BJ (cell line): ENCODE measurements at regions not wholly inside any gene's neighbourhood (a gene's known extent, or its start where the extent isn't known, plus 50 kb on each side); places are given as distances from the start of the nearest gene placed in this dataset.

Source experiments
- CTCF ChIA-PET: fragments of 350-600 bp; formaldehyde crosslinking; extraction: SDS; loops from one replicate; lab custom pipeline; 2021; ENCODE audit warnings: antibody characterized with exemption, inconsistent platforms; lab: Yijun Ruan, JAX
- POLR2A ChIA-PET: fragments of 300-600 bp; sonication (Branson Sonifier 250); formaldehyde crosslinking; extraction: SDS; loops from one replicate; lab custom pipeline; 2021; ENCODE audit warnings: antibody characterized with exemption; lab: Charles Lee
- DNase-seq: peaks from one replicate; pipeline ENCODE4 v3.0.0-alpha.2; 2011; ENCODE audit warnings: low read depth
- H3K27me3 ChIP-seq: 2 replicates; pipeline ENCODE4 v1.6.0; 2011; ENCODE audit warnings: low read length; ENCODE audit not compliant: control insufficient read depth, insufficient read depth
- H3K36me3 ChIP-seq: 2 replicates; pipeline ENCODE4 v1.5.1; 2011; ENCODE audit warnings: low read length; ENCODE audit not compliant: control insufficient read depth, insufficient read depth
- H3K4me3 ChIP-seq: 2 replicates; pipeline ENCODE4 v1.5.1; 2011; ENCODE audit warnings: low read depth, mild to moderate bottlenecking, control low read depth, low read length
- TF ChIP-seq, protein P1 (sequence below): IDR thresholded peaks from 2 replicates; pipeline ENCODE4 v1.5.1; 2011; ENCODE audit warnings: low read depth, mild to moderate bottlenecking, control low read depth, inconsistent platforms, low read length, moderate library complexity; ENCODE audit not compliant: insufficient read depth

DNA sequence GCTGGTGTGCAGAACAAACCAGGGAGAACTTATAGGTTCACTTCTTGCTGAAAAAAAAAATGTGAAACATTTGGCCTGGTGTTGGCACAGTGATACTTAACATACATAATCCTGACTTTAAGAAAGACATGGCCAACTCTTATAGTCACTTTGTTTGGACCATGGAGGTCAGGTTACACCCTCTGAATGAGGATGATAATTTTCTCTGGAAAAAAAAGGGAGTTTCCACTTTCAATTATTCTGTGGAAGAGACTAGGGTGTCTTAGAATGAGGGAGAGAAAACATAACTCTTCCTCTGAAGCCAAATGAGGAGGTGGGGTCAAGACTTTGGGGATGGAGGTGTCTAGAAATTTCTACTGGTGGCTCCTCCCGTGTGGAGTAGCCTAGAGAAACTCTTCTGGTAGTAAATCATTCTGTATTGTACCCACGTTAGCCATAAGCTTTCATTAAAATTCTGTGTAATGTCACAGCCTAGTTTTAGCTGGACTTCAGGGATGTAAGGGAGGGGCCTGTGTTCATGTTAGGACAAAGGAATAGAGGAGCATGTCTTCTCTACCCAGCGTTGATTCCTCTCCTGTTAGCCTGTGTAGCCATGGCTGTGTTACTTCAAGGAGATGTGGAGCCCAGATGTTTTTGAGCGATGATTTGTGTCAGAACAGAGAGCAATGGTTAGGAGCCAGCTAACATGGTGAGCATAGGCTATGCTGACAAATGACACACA, 328.3 kb downstream of the GPAT3 start:
- no peak for DNase-seq
- CTCF ChIA-PET, result interaction anchor here (1.0 to 1.1 kb wide), 2 partner anchors 12 to 53 kb away, joined by 3 read pairs; no protein-coding TSS in a partner anchor
- TF ChIP-seq, protein P1, sequence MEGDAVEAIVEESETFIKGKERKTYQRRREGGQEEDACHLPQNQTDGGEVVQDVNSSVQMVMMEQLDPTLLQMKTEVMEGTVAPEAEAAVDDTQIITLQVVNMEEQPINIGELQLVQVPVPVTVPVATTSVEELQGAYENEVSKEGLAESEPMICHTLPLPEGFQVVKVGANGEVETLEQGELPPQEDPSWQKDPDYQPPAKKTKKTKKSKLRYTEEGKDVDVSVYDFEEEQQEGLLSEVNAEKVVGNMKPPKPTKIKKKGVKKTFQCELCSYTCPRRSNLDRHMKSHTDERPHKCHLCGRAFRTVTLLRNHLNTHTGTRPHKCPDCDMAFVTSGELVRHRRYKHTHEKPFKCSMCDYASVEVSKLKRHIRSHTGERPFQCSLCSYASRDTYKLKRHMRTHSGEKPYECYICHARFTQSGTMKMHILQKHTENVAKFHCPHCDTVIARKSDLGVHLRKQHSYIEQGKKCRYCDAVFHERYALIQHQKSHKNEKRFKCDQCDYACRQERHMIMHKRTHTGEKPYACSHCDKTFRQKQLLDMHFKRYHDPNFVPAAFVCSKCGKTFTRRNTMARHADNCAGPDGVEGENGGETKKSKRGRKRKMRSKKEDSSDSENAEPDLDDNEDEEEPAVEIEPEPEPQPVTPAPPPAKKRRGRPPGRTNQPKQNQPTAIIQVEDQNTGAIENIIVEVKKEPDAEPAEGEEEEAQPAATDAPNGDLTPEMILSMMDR, result no peak
- Histone ChIP-seq H3K36me3 (no peaks in the 10 kb centered on the region), H3K27me3 (no peaks in the 10 kb centered on the region), H3K4me3 (no peak overlapping the region)
- POLR2A ChIA-PET, result no interaction called here

DNA sequence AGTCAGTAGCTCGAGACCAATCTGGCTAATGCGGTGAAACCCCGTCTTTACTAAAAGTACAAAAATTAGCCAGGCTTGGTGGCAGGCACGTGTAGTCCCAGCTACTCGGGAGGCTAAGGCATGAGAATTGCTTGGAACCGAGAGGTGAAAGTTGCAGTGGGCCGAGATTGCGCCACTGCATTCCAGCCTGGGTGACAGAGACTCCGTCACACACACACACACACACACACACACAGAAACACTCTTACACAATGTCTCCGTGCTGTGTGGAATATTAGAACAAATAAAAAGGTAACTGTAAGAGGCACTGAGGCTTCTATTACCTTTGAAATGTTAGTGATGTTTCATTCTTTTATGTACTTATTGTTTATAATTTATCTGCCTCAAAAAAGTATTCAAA, 326.6 kb downstream of the GPAT3 start:
- CTCF ChIA-PET, result no interaction called here

DNA sequence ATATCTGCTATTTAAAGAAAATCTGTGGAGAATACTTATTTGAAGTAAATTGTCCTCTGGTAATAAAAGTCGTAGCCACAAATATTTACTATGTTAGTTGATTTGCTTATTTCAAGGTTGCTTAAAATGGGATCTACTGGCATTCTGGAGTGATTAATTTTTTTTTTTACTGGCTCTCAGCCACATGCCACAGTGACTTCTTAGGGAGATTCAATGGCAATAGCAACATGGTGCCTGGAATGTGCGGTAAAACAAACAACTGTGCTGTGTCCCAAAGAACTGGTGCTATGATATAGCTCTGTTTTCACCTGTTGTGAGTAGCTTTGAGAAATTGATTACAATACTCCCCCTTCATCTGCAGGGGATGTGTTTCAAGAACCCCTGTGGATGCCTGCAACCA, 324.3 kb downstream of the GPAT3 start:
- no peaks in the 10 kb centered on the region for H3K27me3 ChIP-seq
- DNase-seq, result no peak
- ChIA-PET POLR2A (no interaction called here), CTCF (no interaction called here)
- H3K36me3 ChIP-seq, result no peaks in the 10 kb centered on the region
- TF ChIP-seq, protein P1, result no peak
- H3K4me3 ChIP-seq, result no peak overlapping the region

More for the DNA sequence above, 326.6 kb downstream of the GPAT3 start:
- Histone ChIP-seq H3K27me3 (no peaks in the 10 kb centered on the region), H3K4me3 (no peak overlapping the region), H3K36me3 (no peaks in the 10 kb centered on the region)
- TF ChIP-seq, protein P1, result no peak
- no peak for DNase-seq
- POLR2A ChIA-PET, result no interaction called here

DNA sequence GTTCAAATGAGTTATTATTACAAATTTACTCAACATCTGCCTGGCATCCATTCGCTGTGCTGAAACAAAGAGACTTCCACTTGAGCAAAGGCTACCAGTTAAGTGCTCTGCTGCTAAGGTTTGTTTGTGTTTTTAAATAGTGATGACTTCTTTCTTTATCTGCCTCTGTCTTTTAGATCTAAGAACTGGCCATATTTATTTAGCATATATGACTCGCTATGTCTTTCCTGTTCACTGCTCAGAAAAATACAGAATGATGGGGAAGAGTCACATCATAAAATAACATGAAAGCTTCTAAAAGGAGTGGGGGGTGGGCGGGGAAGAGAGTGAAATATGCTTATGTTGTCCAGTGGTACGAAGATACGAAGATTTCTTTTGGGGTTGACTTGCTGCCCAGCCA, 322.2 kb downstream of the GPAT3 start:
- ChIA-PET POLR2A (interaction anchor here (0.6 kb wide), 1 partner anchor 180 kb away, joined by 3 read pairs; no protein-coding TSS in a partner anchor), CTCF (interaction anchor here (0.8 to 1.5 kb wide), 3 partner anchors 10 to 960 kb away, joined by 3 to 5 read pairs (median 3); no protein-coding TSS in a partner anchor)
- TF ChIP-seq, protein P1, result no peak
- no peak overlapping the region for H3K4me3 ChIP-seq
- no peaks in the 10 kb centered on the region for H3K36me3 ChIP-seq
- H3K27me3 ChIP-seq, result no peaks in the 10 kb centered on the region
- no peak for DNase-seq

DNA sequence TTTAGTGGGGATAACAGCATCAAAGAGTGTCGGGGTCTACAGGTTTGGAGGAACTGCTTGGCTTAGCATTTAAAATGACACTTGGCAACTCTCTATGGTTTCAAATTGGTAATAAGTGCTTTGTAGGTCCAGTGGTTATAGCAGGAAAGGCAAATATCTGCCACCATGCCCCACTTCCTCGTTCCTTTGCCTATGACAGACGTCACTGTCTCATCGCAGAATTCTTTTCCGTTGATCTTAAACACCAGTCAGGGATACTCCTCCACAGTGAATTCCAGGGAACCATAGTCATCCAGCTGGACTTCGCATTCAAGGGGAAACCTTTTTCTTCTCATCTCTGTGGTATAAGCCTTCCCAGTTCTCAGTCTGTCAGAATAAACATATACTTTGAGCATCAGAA, 319.1 kb downstream of the GPAT3 start:
- Histone ChIP-seq H3K4me3 (no peak overlapping the region), H3K36me3 (no peaks in the 10 kb centered on the region), H3K27me3 (no peaks in the 10 kb centered on the region)
- DNase-seq, result peak; percentile 83
- ChIA-PET CTCF (no interaction called here), POLR2A (no interaction called here)
- TF ChIP-seq, protein P1, result no peak
